ENCODE measurements at regions not wholly inside any gene's neighbourhood (a gene's known extent, or its start where the extent isn't known, plus 50 kb on each side); places are given as distances from the start of the nearest gene placed in this dataset.

GRCh38 chr10:36612436-36612835, 513.0 kb upstream of the ANKRD30A start:
- no peak for DNase-seq

DNA sequence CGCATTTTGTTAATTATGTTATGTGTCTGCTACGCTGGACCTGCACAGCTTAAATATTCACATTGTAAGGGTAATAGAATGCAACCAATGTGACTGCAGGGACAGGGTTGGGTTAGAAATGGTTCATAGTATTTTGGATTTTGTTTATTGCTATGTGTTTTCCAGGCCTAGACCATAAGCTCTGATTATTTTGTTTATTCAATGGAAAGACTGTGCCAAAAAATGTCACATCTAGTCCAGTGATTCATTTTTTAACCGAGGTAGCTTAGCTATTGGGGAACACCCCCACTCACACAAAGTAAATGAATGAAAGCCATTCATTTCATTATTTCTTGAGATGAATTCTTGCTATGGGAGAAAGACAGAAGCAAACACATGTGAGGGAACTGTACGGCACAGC, 516.5 kb upstream of the ANKRD30A start:
- no peak for DNase-seq

DNA sequence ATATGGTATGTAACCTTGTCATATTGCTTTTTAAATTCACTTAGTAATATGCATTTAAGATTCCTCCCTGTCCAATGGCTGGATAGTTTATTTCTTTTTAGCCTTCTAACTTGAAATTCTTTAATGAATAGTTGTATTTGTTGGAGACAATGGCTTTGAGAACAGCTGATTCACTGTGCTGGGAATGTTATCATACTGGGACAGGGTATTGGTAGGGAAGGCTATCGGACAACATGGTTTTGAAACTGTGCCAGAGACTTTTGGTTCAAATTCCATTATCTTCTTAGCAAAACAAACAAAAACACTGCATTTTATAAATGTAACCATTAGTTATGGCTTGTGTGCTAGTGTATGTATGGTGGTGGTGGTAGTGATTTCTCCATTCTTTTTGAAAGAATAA, 517.1 kb upstream of the ANKRD30A start:
- no peak for DNase-seq

DNA sequence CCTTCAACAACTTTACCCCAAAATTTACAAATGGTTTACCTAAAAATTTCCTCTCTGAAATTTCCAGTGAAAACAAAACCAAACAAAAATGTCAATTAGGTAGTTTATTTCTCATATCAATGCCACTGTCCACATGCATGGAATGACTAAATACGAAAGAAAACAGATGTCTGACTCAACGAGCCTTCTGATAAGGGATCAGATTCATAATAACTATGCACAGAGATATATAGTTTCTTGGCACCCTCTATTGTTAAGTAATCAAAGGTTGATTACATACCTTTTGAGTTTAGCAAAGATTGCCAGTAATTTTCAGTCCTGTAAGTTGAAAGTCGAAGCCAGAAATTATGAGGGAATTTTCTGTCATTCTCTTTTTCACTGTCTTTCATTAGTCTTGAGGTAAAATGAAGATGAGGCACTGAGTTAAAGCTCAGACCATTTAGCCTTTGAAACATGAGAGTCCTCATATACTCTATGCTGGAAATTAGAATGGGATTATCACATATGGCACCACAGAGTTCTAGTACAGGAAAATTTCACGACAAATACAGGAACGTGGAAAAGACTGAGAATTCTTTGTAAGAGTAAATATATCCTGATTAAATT, 519.1 kb upstream of the ANKRD30A start:
- DNase-seq: no peak

DNA sequence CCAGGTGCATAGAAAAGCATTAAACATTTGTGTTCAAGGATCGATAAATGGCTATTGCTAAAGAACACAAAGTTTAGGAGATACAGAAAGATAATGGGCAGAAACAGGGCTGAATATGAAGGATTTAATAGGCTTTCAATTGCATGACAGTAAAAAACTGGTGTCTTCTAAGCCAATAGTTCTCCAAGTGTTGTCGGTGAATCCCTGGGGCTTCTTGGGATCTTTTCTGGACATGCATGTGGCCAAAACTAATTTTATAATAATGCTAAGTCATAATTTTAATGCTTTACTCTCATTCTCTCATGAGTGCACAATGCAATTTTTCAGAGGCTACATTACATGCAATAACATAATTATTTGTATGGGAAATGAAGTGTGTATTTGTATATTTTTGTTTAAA, 521.1 kb upstream of the ANKRD30A start:
- DNase-seq: no peak

DNA sequence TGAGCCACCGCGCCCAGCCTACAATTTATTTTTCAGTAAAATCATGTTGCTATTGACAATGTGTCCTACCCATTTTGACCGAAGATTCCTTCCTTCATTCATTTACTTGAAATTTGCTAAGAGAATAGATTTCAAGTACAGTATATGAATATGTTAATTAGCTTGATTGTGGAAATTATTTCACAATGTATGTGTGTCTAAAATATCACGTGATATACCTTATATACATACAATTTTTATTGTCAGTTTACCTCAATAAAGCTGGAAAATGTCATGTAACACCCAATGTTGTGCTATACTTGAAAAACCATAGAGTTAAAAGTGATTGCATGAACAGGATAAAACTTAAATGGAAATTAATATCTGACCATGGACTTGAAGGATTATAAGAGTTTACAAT, 521.7 kb upstream of the ANKRD30A start:
- no peak for DNase-seq

DNA sequence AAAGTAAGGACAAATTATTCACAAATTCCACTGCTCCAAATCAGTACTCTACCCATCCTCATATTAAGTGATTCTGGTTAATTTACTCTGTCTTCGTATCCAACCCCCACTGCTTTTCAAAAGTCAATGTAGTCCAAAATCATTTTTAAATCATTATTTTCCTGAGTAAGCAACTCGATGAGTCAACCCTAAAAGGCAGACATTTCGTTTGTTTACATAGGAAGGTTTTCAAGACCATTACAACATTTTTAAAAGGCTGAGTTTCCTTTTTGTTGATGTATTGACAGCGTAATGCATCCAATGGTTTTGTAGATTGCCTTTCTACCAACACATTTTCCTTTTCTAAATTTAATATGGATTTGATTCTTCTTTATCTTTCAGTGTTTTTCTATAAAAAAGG, 523.0 kb upstream of the ANKRD30A start:
- no peak for DNase-seq

- DNase-seq: no peak
Observed at GRCh38 chr10:36597756-36598320, 527.6 kb upstream of the ANKRD30A start.

- DNase-seq: no peak
Observed at GRCh38 chr10:36592964-36593363, 532.4 kb upstream of the ANKRD30A start.

GRCh38 chr10:36591436-36591835, 534.0 kb upstream of the ANKRD30A start:
- no peak for DNase-seq

DNA sequence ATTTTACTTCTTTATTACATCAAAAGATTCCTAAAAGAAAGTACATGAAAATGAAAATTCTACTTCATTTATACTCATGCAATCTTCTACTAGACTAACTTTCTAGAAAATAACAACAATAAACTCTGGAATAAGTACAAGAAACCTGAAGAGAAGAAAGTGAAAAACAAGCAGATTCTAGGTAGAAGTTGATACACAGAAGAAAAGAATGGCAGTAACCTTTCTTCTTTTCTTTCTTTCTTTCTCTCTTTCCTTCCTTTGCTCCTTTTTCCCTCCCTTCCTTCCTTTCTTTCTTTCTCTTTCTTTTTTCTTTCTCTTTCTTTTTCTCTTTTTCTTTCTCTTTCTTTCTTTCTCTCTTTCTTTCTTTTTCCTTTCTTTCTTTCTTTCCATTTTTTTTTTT, 541.7 kb upstream of the ANKRD30A start:
- DNase-seq: no peak

DNA sequence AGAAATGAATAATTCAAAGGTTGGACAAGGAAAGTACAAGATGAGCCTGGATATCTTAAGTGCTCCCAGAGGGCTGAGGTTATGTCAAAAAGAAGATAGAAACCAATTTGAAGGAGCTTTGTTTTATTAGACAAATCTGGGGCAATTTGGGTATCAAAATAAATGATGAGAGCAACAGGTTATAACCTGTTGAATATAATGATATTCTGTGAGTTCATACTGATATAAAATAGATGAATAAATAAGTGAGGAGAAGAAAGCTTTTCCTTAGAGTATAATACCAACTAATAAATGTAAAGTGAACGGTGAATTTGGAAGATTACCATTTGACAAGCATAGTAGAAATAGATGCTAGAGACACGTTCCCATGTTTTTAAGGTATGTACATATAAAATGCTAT, 544.2 kb upstream of the ANKRD30A start:
- no peak for DNase-seq

- DNase-seq: no peak
Observed at GRCh38 chr10:36578306-36578705, 547.1 kb upstream of the ANKRD30A start.

- no peak for DNase-seq
Observed at GRCh38 chr10:36577126-36577525, 548.3 kb upstream of the ANKRD30A start.

GRCh38 chr10:36574207-36574606, 551.2 kb upstream of the ANKRD30A start:
- DNase-seq: no peak

DNA sequence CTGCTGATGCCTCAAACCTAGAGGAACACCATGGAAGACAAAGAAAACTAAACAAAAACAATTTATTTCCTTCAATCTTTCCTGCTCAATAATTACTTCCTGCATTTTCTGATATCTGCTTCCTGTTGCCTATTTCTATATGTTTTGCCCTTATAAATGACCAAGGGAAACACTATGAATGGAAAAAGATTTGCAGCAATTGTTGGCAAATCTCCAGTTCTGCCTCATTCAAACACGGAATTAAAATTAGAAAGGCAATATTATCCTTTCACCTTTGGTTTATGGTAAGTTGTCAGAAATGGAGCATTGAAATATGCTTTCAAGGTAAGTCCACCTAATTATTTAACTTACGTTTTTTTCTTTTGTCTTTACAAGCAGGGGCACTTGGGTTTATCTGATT, 552.2 kb upstream of the ANKRD30A start:
- DNase-seq: no peak

- DNase-seq: no peak
Observed at GRCh38 chr10:36564433-36564832, 561.0 kb upstream of the ANKRD30A start.

- no peak for DNase-seq
Observed at GRCh38 chr10:36559412-36560400, 565.7 kb upstream of the ANKRD30A start.

DNA sequence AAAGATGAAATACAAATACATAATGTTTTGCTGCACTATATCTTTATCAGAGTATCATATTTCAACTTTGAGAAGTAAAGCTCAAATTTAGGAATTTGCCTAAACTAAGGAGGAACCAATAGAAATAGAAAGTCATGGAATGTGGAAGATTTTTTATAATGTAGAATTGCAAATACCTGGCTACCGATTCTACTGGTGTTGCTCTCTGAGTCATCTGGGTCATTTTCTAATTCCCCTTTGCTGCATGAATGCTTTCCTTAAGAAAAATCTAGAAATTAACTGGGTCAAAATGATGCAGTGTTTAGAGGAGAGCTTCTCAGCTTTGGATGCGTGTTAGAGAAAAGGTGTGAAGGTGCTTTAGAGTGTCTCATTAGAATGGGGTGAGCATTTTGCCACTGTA, 568.9 kb upstream of the ANKRD30A start:
- no peak for DNase-seq

DNA sequence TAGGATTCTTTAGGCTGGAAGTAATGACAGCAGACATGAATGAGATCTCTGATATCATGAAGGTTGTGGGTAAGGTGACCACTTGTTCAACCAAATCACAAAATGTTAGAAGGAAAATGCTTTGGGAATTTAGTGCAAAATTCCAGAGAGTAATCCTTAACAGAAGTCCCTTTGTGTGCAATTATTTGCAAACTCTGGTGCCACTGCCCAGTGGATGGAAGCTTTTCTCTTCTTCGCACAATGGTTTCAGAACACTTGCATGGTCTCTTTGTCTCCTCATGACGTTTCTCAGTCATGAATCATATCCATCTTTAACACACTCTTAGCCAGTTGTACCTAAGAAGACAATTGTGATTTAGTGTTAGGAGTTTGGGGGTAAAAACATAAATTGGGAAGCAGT, 570.4 kb upstream of the ANKRD30A start:
- DNase-seq: no peak

GRCh38 chr10:36547965-36548364, 577.4 kb upstream of the ANKRD30A start:
- DNase-seq: no peak

GRCh38 chr10:36542493-36542892, 582.9 kb upstream of the ANKRD30A start:
- no peak for DNase-seq

- no peak for DNase-seq
Observed at GRCh38 chr10:36540611-36541010, 584.8 kb upstream of the ANKRD30A start.

GRCh38 chr10:36538953-36539586, 586.3 kb upstream of the ANKRD30A start:
- no peak for DNase-seq
